Liver (tissue), 3 donors: ENCODE measurements at regions not wholly inside any gene's neighbourhood (a gene's known extent, or its start where the extent isn't known, plus 50 kb on each side); places are given as distances from the start of the nearest gene placed in this dataset.

Experiments
- GABPA ChIP-seq, 2 donors: IDR thresholded peaks in 1 of 2; conservative IDR thresholded peaks in 1 of 2; 2 replicates each; pipeline ENCODE4 v1.6.1; 2016; ENCODE audit warnings: antibody characterized with exemption in 2 of 2, mild to moderate bottlenecking in 1 of 2, moderate library complexity in 1 of 2
- MAX ChIP-seq: IDR thresholded peaks from 2 replicates; pipeline ENCODE4 v1.6.1; 2016; ENCODE audit warnings: antibody characterized with exemption
- REST ChIP-seq: IDR thresholded peaks from 2 replicates; pipeline ENCODE4 v1.6.1; 2016; ENCODE audit warnings: antibody characterized with exemption, mild to moderate bottlenecking
- TF ChIP-seq, protein P1 (sequence below): fragments of 150-350 bp; IDR thresholded peaks from 2 replicates; pipeline ENCODE4 v1.5.1; 2017; ENCODE audit warnings: improper control_type of control experiment, low read depth, low read length; ENCODE audit not compliant: missing input control
- donor health status: healthy.
- donor health status: healthy.

DNA sequence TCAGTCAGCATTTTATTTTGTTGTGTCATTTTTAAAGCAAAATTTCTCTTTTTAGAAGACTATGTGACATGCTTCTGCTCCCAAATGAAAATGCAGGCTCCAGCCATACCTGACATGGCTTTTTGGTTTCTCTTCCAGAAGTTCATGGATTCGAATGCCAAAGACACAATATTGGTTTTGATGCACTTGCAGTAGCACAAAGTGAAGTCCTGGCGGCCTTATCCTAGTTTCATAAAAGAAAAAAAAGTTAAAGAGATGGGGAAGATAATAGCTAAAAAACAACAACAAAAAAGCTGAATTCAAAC, 62.7 kb downstream of the NR2F2 start:
- TF ChIP-seq GABPA (IDR thresholded peaks at IDR 0.05 in 1 of 2, conservative IDR thresholded peaks at IDR 0.05 in 1 of 2): no peak
- TF ChIP-seq, protein P1, sequence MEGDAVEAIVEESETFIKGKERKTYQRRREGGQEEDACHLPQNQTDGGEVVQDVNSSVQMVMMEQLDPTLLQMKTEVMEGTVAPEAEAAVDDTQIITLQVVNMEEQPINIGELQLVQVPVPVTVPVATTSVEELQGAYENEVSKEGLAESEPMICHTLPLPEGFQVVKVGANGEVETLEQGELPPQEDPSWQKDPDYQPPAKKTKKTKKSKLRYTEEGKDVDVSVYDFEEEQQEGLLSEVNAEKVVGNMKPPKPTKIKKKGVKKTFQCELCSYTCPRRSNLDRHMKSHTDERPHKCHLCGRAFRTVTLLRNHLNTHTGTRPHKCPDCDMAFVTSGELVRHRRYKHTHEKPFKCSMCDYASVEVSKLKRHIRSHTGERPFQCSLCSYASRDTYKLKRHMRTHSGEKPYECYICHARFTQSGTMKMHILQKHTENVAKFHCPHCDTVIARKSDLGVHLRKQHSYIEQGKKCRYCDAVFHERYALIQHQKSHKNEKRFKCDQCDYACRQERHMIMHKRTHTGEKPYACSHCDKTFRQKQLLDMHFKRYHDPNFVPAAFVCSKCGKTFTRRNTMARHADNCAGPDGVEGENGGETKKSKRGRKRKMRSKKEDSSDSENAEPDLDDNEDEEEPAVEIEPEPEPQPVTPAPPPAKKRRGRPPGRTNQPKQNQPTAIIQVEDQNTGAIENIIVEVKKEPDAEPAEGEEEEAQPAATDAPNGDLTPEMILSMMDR: no peak
- TF ChIP-seq REST: no peak
- no peak for TF ChIP-seq MAX
